ENCODE measurements at regions not wholly inside any gene's neighbourhood (a gene's known extent, or its start where the extent isn't known, plus 50 kb on each side); places are given as distances from the start of the nearest gene placed in this dataset.
A peak's percentile ranks its signal among the peaks of the same experiment; 100 is the strongest.

DNA sequence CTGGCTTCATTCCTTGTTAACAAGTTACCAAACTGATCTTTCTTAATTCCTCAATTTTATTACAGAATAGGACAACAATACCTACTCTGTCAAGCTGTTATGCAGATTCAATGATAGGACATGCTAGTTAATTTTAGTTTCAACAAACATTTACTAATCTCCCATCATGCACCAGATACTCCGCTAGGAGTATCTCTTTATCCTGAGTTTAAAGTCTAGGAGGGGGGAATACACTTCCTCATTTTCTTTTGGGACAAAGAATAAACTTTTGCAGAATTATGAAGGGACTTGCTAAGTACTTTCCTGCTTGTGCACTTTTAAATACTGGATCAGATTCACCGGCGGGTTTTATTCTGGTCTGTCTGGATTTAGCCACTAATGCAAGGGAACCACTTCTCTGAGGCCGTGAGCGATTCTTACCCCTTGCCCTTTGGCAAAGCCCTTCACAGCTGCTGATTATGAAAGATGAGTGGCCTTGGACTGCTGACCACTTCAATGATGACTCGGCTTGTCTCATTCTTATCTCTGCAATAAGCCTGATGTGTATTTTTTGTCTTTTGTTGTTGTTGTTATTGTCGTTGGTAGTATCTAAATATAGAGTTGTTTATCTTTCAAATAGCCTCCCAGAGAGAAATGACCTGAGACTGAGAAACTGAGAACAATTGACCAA, 73.9 kb downstream of the RMI1 start:
- TF ChIP-seq, protein P1, sequence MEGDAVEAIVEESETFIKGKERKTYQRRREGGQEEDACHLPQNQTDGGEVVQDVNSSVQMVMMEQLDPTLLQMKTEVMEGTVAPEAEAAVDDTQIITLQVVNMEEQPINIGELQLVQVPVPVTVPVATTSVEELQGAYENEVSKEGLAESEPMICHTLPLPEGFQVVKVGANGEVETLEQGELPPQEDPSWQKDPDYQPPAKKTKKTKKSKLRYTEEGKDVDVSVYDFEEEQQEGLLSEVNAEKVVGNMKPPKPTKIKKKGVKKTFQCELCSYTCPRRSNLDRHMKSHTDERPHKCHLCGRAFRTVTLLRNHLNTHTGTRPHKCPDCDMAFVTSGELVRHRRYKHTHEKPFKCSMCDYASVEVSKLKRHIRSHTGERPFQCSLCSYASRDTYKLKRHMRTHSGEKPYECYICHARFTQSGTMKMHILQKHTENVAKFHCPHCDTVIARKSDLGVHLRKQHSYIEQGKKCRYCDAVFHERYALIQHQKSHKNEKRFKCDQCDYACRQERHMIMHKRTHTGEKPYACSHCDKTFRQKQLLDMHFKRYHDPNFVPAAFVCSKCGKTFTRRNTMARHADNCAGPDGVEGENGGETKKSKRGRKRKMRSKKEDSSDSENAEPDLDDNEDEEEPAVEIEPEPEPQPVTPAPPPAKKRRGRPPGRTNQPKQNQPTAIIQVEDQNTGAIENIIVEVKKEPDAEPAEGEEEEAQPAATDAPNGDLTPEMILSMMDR (IDR thresholded peaks at IDR 0.05; ENCODE audit: insufficient read depth, low read depth, low read length) = no peak
- DNase-seq (ENCODE audit: low read depth) = peak; percentile 4
- no peak overlapping the region for H3K4me3 ChIP-seq (ENCODE audit: low read depth, low read length)

DNA sequence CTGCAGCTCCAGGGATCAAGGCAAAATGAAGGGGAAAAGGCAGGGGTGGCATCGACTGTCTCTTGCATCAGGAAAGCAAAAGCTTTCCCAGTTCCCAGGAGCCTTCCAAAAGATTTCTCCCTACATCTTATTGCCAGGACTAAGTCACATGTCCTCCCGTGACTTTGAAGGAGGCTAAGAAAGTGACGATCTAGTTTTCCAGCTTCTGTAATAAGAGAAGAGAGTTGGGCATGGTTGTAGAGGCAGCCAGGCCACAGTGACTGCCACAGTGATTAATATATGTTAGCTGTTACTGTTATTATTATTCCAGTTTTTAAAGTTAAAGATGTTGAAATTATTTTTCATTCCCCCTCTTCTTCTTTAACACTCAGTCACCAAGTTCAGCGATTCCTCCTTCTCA, 77.1 kb downstream of the RMI1 start:
- no peak overlapping the region for H3K4me3 ChIP-seq (ENCODE audit: low read depth, low read length)
- TF ChIP-seq, protein P1 (IDR thresholded peaks at IDR 0.05; ENCODE audit: insufficient read depth, low read depth, low read length) = no peak
- DNase-seq (ENCODE audit: low read depth) = no peak

DNA sequence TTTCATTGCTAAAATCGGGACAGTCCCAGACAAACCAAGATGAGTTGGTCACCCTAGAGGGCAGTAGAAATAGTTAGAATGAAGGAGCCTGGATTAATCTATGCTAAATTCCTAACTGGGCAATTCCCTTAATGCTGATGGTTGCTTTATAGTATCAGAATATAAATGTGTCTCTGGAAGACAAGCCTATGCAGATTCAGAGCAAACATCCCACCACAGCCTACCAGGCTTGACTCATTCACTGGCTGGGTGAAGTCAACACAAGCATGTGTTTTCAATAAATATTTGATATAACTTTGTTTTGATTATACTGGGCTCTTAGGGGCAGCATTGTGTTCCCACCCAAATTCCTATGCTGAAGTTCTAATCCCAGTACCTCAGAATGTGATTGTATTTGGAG, 79.3 kb downstream of the RMI1 start:
- no peak for DNase-seq (ENCODE audit: low read depth)
- TF ChIP-seq, protein P1 (IDR thresholded peaks at IDR 0.05; ENCODE audit: insufficient read depth, low read depth, low read length) = no peak
- no peak overlapping the region for H3K4me3 ChIP-seq (ENCODE audit: low read depth, low read length)

DNA sequence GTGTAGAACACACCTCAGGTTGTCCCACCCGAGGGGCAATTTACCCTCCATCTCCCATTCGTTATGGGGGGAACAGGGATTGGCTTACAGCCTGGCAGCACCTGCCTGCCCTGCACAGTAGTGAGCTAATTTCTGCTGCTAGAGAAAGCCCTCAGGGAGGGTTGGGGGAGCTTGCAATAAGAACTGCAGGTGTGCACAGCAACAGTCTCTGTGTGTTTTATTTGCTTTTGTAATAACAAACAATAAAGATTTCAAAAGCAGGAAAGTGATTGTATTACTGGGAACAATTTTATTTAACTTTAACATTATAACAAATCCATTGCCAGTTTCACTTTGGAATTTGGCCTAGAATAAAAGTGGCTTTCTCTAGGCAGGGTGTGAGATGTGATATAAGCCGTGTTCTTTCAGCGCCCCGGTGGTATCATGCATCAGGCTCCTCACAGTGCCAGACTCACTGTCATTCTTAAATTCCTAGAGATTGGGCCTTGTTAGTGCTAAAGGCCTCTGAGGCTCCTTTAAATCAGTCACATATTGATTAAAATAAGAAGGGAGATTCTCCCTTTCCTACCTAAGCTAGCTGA, 81.1 kb downstream of the RMI1 start:
- H3K4me3 ChIP-seq (ENCODE audit: low read depth, low read length) = no peak overlapping the region
- DNase-seq (ENCODE audit: low read depth) = no peak
- TF ChIP-seq, protein P1 (IDR thresholded peaks at IDR 0.05; ENCODE audit: insufficient read depth, low read depth, low read length) = no peak

- no peak overlapping the region for H3K4me3 ChIP-seq (ENCODE audit: low read depth, low read length)
- TF ChIP-seq, protein P1 (IDR thresholded peaks at IDR 0.05; ENCODE audit: insufficient read depth, low read depth, low read length) = no peak
- DNase-seq (ENCODE audit: low read depth) = no peak
Measured at GRCh38 chr9:84062538-84062937, 81.9 kb downstream of the RMI1 start.

- DNase-seq (ENCODE audit: low read depth) = no peak
- TF ChIP-seq, protein P1 (IDR thresholded peaks at IDR 0.05; ENCODE audit: insufficient read depth, low read depth, low read length) = no peak
- no peak overlapping the region for H3K4me3 ChIP-seq (ENCODE audit: low read depth, low read length)
Measured at GRCh38 chr9:84067821-84068220, 87.2 kb downstream of the RMI1 start.

GRCh38 chr9:84068872-84069271, 88.3 kb downstream of the RMI1 start:
- no peak overlapping the region for H3K4me3 ChIP-seq (ENCODE audit: low read depth, low read length)
- no peak for DNase-seq (ENCODE audit: low read depth)
- TF ChIP-seq, protein P1 (IDR thresholded peaks at IDR 0.05; ENCODE audit: insufficient read depth, low read depth, low read length) = no peak
